ENCODE measurements at regions not wholly inside any gene's neighbourhood (a gene's known extent, or its start where the extent isn't known, plus 50 kb on each side); places are given as distances from the start of the nearest gene placed in this dataset.

DNA sequence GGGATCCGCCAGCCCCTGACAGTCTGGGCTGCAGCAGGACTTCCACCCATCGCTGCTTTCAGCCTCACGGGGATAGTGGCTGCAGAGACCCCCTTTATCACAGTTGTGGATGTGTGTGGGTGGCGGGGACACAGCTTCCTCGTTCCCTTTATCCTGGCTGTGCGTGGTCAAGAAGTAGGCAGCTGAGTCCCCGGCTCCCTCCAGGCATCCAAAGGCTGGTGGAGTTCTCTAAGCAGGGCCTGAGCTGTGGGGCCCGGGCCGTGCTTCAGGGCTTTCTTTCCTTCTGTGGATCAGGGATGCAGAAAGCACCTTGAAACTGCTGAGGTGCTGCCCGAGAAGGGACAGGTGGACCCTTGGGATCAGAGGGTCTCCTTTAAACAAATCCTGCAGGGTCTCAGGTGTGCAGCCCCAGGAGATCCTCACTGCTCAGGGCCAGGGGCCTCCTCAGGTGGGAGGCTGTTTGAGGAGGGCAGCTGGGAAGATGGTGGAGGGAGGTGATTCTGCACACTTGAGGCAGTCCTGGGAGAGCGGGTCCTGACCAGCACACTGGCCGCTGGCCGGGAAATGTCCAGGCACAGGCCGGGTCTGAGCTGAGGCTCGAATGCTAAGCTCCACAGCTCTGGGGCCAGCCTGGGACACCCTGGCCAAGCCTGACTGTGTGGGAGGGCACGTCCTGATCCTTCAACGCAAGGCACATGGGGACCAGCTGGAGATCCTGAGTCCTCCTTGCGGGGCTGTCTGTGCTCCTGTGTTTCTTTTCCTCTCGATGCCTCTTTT lies 1024.3 kb downstream of the BRD1 start:
- no peak overlapping the region for H3K27ac ChIP-seq (ENCODE audit: extremely low read length, insufficient read depth, low read length)
- peaks cover 7% of the 10 kb centered on the region for H3K4me1 ChIP-seq (ENCODE audit: insufficient read depth, low read length)
- peaks cover 2 to 48% of the 10 kb centered on the region in 2 experiments; a peak in 3 of 5 replicates for H3K27me3 ChIP-seq (ENCODE audit: control insufficient read depth in 1 of 2, insufficient read depth in 2 of 2, low read length in 2 of 2)
- H3K36me3 ChIP-seq (replicated peaks in 1 of 2; ENCODE audit: control insufficient read depth in 1 of 2, insufficient read depth in 2 of 2, low read length in 2 of 2), result no peaks in the 10 kb centered on the region
- no peak for TF ChIP-seq ZSCAN25 (CRISPR knock-in tag; IDR thresholded peaks at IDR 0.05)
- no peak for TF ChIP-seq ZNF230 (CRISPR knock-in tag; IDR thresholded peaks at IDR 0.05)
- TF ChIP-seq, protein P1, sequence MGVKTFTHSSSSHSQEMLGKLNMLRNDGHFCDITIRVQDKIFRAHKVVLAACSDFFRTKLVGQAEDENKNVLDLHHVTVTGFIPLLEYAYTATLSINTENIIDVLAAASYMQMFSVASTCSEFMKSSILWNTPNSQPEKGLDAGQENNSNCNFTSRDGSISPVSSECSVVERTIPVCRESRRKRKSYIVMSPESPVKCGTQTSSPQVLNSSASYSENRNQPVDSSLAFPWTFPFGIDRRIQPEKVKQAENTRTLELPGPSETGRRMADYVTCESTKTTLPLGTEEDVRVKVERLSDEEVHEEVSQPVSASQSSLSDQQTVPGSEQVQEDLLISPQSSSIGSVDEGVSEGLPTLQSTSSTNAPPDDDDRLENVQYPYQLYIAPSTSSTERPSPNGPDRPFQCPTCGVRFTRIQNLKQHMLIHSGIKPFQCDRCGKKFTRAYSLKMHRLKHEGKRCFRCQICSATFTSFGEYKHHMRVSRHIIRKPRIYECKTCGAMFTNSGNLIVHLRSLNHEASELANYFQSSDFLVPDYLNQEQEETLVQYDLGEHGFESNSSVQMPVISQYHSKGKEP (CRISPR knock-in tag; IDR thresholded peaks at IDR 0.05), result no peak
- no peak for TF ChIP-seq FOSL1 (CRISPR knock-in tag; IDR thresholded peaks at IDR 0.05; ENCODE audit: borderline replicate concordance)
- TF ChIP-seq THAP11 (CRISPR knock-in tag; IDR thresholded peaks at IDR 0.05), result no peak
- TF ChIP-seq RFXANK (CRISPR knock-in tag; IDR thresholded peaks at IDR 0.05), result no peak
- TF ChIP-seq ZNF251 (CRISPR knock-in tag; IDR thresholded peaks at IDR 0.05), result no peak
- TF ChIP-seq GZF1 (CRISPR knock-in tag; IDR thresholded peaks at IDR 0.05), result no peak
- TF ChIP-seq ZNF496 (CRISPR knock-in tag; IDR thresholded peaks at IDR 0.05; ENCODE audit: insufficient replicate concordance), result no peak
- H3K4me2 ChIP-seq (ENCODE audit: low read depth, low read length), result no peak overlapping the region
- no peak overlapping the region for H2AFZ ChIP-seq (ENCODE audit: low read length)
- CTCF ChIA-PET (ENCODE audit: low intra/inter-chr PET ratio, low total read pairs), result no interaction called here
- H3K9me3 ChIP-seq (ENCODE audit: low read length), result no peaks in the 10 kb centered on the region
- no peak overlapping the region for H3K9ac ChIP-seq (ENCODE audit: insufficient read depth, low read depth, low read length)
- H4K20me1 ChIP-seq (ENCODE audit: insufficient read depth, low read length), result no peaks in the 10 kb centered on the region
- 48% methylated on average over 10 of the region's 19 CpGs for WGBS (ENCODE audit: low lambda C conversion rate)
- in situ Hi-C loops (cut with HindIII; ENCODE audit: extremely low pct_ligation_motif_present, low pct_unique_long_range_greater_than_20kb) (no loop called here), intact Hi-C loops (cut with micrococcal nuclease; ENCODE audit: unreplicated experiment) (no loop called here)
- DNase-seq (ENCODE audit: low spot score) (no peak), FAIRE-seq (no peak), ATAC-seq (no peak)
- no peaks in the 10 kb centered on the region for H3K79me2 ChIP-seq (ENCODE audit: insufficient read depth, low read length)
- BruUV-seq (replicated peaks), result no TSS peak
- POLR2A ChIA-PET, result no interaction called here
- no peak overlapping the region for H3K4me3 ChIP-seq (replicated peaks in 1 of 3; ENCODE audit: insufficient read depth in 1 of 3, low read depth in 2 of 3, low read length in 3 of 3)

Measured in HepG2 (cell line).